ENCODE measurements at regions not wholly inside any gene's neighbourhood (a gene's known extent, or its start where the extent isn't known, plus 50 kb on each side); places are given as distances from the start of the nearest gene placed in this dataset.

DNA sequence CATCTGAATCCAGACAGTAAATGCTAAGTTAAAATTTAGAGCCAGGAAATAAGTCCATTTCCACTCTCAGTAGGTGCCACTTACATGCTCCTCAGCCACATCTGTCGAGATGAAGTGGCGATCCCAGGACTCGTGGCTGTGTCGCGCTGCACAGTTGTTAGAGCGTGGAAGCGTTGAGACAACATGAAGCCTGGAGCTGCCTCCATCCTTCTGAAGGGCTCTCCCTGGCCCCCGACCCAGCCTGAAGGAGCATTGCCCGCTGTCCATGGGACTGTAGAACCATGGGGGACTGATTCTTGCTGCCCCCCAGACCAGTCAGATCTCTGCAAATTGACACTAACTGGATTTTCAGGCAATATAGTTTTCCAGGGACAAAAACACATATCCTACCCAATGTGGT is 58.9 kb downstream of the IRX1 start:
- TF ChIP-seq HDGF (IDR thresholded peaks at IDR 0.05; ENCODE audit: borderline replicate concordance), result no peak
- TF ChIP-seq FOXK2 (IDR thresholded peaks at IDR 0.05), result no peak
- no peak for TF ChIP-seq L3MBTL2 (conservative IDR thresholded peaks at IDR 0.05)
- no peak for TF ChIP-seq NFRKB (IDR thresholded peaks at IDR 0.05)
- TF ChIP-seq BHLHE40 (IDR thresholded peaks at IDR 0.05; ENCODE audit: borderline replicate concordance), result no peak
- TF ChIP-seq SUZ12 (IDR thresholded peaks at IDR 0.05), result no peak
- TF ChIP-seq ZNF384 (IDR thresholded peaks at IDR 0.05), result no peak
- TF ChIP-seq, protein P1, sequence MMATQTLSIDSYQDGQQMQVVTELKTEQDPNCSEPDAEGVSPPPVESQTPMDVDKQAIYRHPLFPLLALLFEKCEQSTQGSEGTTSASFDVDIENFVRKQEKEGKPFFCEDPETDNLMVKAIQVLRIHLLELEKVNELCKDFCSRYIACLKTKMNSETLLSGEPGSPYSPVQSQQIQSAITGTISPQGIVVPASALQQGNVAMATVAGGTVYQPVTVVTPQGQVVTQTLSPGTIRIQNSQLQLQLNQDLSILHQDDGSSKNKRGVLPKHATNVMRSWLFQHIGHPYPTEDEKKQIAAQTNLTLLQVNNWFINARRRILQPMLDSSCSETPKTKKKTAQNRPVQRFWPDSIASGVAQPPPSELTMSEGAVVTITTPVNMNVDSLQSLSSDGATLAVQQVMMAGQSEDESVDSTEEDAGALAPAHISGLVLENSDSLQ (IDR thresholded peaks at IDR 0.05), result no peak
- no peak for TF ChIP-seq LEF1 (IDR thresholded peaks at IDR 0.05; ENCODE audit: borderline replicate concordance)
- no peak for TF ChIP-seq FOXA1 (IDR thresholded peaks at IDR 0.05)
- TF ChIP-seq ARNT (IDR thresholded peaks at IDR 0.05), result no peak
- TF ChIP-seq SP1 (IDR thresholded peaks at IDR 0.05), result no peak
- DNase-seq (ENCODE audit: extremely low spot score), result no peak
- CTCF ChIA-PET, result no interaction called here
- POLR2A ChIA-PET, result no interaction called here

DNA sequence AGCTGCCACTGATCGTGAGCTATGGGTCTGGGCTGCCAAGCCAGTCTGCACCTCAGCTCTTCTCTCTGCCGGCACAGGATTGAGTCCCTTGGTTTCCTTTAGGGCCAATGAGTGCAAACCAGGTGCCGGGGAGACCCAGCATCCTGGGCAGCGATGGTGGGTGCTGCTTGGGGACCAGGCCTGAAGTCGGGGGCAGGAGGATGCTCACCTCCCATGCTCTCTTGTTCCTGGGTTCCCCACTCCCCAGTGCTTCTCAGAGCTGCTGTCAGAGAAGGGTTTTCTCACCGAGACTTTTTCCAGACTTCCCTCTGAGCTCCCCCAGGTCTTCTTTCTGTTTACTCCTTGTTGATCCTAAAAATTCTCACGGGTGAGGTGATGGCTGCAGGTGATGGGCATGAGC is 61.2 kb downstream of the IRX1 start:
- no peak for TF ChIP-seq LEF1 (IDR thresholded peaks at IDR 0.05; ENCODE audit: borderline replicate concordance)
- TF ChIP-seq FOXA1 (IDR thresholded peaks at IDR 0.05), result no peak
- TF ChIP-seq SUZ12 (IDR thresholded peaks at IDR 0.05), result no peak
- no peak for TF ChIP-seq ARNT (IDR thresholded peaks at IDR 0.05)
- TF ChIP-seq, protein P1 (IDR thresholded peaks at IDR 0.05), result no peak
- no peak for TF ChIP-seq SP1 (IDR thresholded peaks at IDR 0.05)
- no peak for TF ChIP-seq CTBP1 (IDR thresholded peaks at IDR 0.05; ENCODE audit: borderline replicate concordance)
- TF ChIP-seq TARDBP (IDR thresholded peaks at IDR 0.05), result no peak
- no peak for TF ChIP-seq FOXM1 (IDR thresholded peaks at IDR 0.05; ENCODE audit: borderline replicate concordance)
- no peak for TF ChIP-seq BHLHE40 (IDR thresholded peaks at IDR 0.05; ENCODE audit: borderline replicate concordance)
- no peak for TF ChIP-seq FOXK2 (IDR thresholded peaks at IDR 0.05)
- TF ChIP-seq ELF4 (IDR thresholded peaks at IDR 0.05), result no peak
- CTCF ChIA-PET, result no interaction called here
- DNase-seq (ENCODE audit: extremely low spot score), result no peak
- POLR2A ChIA-PET, result no interaction called here

DNA sequence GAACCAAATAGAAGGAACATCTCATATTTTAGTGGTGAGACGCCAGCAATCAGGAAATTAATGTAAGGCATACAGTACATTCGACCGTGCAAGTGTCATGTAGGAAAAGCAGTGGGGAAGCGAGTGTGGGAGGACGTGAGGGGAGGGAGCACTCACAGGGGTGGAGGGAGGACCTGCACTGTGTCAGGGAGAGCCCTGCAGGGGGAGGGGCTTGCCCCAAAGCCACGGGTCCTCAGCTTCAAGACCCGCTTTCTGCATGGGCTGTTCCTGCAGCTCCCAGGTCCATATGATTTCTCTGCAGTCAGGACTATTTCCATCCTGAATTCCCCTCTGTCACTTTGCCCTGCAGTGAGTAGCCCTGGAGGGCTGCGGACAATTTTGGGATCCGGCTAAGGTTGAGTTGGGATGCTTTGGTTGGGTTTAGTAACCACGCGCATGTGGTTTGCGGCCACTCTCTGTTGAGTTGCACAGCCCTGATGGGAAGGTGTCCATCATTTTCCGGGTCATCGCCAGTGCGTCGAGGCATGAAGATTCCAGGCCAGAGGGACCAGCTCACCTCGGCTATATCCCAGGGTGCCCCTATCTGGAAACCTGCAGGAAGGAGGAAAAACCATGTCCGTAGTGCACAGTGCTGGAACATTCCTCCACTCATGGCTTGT is 61.9 kb downstream of the IRX1 start:
- DNase-seq (ENCODE audit: extremely low spot score), result no peak
- CTCF ChIA-PET, result no interaction called here
- POLR2A ChIA-PET, result no interaction called here
- TF ChIP-seq LEF1 (IDR thresholded peaks at IDR 0.05; ENCODE audit: borderline replicate concordance), result no peak

DNA sequence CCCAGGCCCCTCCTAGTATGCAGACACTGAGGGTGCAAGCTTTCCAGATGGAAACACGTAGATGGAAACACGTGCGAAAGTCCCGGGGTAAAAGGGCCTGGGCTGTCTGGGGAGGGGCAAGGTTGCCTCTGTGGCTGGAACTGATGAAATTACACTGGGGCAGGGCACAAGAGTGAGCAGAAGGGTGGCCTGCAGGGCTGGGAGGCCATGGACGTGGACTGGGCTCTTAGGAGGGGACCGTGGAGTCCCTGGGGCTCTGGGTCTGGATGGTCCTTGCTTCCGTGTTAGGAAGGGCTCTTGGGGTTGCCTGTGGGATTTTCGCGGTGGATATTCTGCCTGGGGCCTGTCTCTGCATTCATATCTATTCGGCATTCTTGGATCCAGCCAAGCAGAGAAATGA is 63.3 kb downstream of the IRX1 start:
- CTCF ChIA-PET, result no interaction called here
- TF ChIP-seq BHLHE40 (IDR thresholded peaks at IDR 0.05; ENCODE audit: borderline replicate concordance) (no peak), L3MBTL2 (conservative IDR thresholded peaks at IDR 0.05) (no peak), FOXA1 (IDR thresholded peaks at IDR 0.05) (no peak), FOXM1 (IDR thresholded peaks at IDR 0.05; ENCODE audit: borderline replicate concordance) (no peak), ELF4 (IDR thresholded peaks at IDR 0.05) (no peak), HDGF (IDR thresholded peaks at IDR 0.05; ENCODE audit: borderline replicate concordance) (no peak), LEF1 (IDR thresholded peaks at IDR 0.05; ENCODE audit: borderline replicate concordance) (no peak), TARDBP (IDR thresholded peaks at IDR 0.05) (no peak), FOXK2 (IDR thresholded peaks at IDR 0.05) (no peak), CTBP1 (IDR thresholded peaks at IDR 0.05; ENCODE audit: borderline replicate concordance) (no peak), NFRKB (IDR thresholded peaks at IDR 0.05) (no peak)
- POLR2A ChIA-PET, result no interaction called here
- DNase-seq (ENCODE audit: extremely low spot score), result no peak

DNA sequence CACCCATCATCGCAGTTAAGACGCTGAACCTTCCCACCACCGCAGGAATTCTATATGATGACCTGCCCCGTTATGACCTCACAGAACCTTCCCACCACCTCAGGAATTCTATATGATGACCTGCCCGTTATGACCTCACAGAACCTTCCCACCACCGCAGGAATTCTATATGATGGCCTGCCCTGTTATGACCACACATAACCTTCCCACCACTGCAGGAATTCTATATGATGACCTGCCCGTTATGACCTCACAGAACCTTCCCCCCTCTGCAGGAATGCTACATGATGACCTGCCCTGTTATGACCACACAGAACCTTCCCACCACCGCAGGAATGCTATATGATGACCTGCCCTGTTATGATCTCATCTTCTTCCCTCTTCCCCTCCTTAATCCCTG is 64.3 kb downstream of the IRX1 start:
- ChIA-PET CTCF (no interaction called here), POLR2A (no interaction called here)
- DNase-seq (ENCODE audit: extremely low spot score), result no peak
- no peak for TF ChIP-seq NFRKB (IDR thresholded peaks at IDR 0.05)
- TF ChIP-seq FOXA1 (IDR thresholded peaks at IDR 0.05), result no peak
- no peak for TF ChIP-seq HDGF (IDR thresholded peaks at IDR 0.05; ENCODE audit: borderline replicate concordance)
- TF ChIP-seq, protein P1 (IDR thresholded peaks at IDR 0.05), result no peak
- no peak for TF ChIP-seq TARDBP (IDR thresholded peaks at IDR 0.05)

DNA sequence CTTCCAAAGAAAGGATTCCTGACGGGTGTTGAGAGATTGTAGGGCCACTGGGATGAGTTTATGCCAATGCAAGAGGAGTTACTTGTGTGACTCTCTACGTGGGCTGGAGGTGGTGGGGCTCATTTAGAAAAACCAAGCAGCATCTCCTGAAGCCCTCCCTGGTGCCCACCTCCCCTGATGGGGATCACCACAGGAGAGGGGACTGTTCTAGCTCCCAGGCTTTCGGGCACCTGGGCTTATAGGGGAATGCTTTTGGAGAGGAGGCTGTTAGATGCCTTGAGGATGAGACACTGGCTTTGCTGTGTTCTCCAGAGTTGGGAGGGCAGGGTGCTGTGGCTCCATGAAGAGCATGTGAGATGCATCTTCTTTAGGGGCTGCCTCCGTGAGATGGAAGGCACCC is 65.0 kb downstream of the IRX1 start:
- DNase-seq (ENCODE audit: extremely low spot score), result no peak
- ChIA-PET POLR2A (no interaction called here), CTCF (no interaction called here)
- no peak for TF ChIP-seq HDGF (IDR thresholded peaks at IDR 0.05; ENCODE audit: borderline replicate concordance)
- TF ChIP-seq ARNT (IDR thresholded peaks at IDR 0.05), result no peak
- no peak for TF ChIP-seq SUZ12 (IDR thresholded peaks at IDR 0.05)
- TF ChIP-seq LEF1 (IDR thresholded peaks at IDR 0.05; ENCODE audit: borderline replicate concordance), result no peak
- no peak for TF ChIP-seq BHLHE40 (IDR thresholded peaks at IDR 0.05; ENCODE audit: borderline replicate concordance)
- no peak for TF ChIP-seq FOXA1 (IDR thresholded peaks at IDR 0.05)
- TF ChIP-seq ZNF384 (IDR thresholded peaks at IDR 0.05), result no peak
- no peak for TF ChIP-seq SP1 (IDR thresholded peaks at IDR 0.05)
- TF ChIP-seq ELF4 (IDR thresholded peaks at IDR 0.05), result no peak
- TF ChIP-seq TARDBP (IDR thresholded peaks at IDR 0.05), result no peak
- TF ChIP-seq L3MBTL2 (conservative IDR thresholded peaks at IDR 0.05), result no peak
- TF ChIP-seq FOXK2 (IDR thresholded peaks at IDR 0.05), result no peak
- no peak for TF ChIP-seq FOXM1 (IDR thresholded peaks at IDR 0.05; ENCODE audit: borderline replicate concordance)
- TF ChIP-seq, protein P1 (IDR thresholded peaks at IDR 0.05), result no peak
- TF ChIP-seq CTBP1 (IDR thresholded peaks at IDR 0.05; ENCODE audit: borderline replicate concordance), result no peak
- no peak for TF ChIP-seq NFRKB (IDR thresholded peaks at IDR 0.05)

Data from HEK293T (cell line).